ENCODE measurements at regions not wholly inside any gene's neighbourhood (a gene's known extent, or its start where the extent isn't known, plus 50 kb on each side); places are given as distances from the start of the nearest gene placed in this dataset.

DNA sequence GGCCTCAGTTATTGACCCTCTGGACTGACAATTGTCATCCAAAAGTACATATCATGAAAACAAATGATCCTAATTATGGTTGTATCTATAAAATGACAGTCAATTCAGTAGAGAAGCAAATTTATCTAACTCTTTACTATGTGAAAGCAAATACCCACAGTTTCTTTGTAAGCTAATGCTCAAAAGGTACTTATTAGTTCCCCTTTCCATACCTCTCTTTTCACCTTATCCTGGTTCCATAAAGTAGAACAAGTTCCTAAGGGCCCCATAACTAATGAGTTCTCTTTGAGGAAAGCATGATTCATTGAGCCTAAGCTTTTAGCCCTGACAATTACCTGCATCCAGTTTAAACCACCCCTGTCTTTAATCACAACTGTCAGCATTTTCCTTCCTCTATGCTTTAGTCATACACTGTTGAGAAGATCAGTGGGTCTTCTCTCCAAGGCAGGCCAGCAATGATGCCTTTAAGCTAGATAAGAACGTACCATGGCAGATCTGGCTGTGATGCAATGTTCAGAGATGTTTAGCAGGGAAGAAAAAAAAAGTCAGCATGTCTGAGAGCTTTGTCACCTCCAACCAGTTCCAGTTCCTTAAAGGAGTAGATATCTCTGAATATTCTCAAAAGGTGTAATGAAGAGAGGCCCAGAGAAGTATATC is 179.7 kb upstream of the RASGEF1B start:
- DNase-seq, result no peak

DNA sequence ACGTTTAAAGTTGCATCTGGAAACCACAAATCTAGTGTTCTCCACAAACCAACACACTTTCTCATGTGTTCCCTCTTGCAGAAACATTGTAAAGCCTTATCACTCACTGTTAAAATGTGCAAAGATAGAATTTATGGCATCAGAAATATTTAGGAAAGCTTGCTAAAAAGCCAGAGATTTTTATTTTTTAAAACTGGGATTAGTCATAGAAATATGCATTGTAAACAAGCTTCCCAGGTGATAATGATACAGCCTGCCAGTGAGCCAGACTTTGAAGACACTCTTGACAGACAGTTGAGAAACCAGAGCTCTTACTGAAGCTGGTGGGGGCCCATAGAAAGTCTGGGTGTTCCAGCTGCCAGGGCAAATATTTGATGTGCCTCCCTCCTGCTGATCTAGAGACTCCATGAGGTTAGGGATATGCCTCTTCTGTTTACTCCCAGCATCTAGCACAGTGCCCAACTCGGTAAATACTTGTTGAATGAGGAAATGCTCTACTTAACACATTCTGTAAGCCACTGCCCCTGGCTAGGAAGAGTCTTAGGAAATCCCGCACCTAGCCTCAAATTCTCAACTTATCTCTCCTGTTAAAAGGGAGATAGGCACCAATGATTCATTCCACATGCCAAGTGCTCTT is 179.0 kb upstream of the RASGEF1B start:
- DNase-seq, result no peak

DNA sequence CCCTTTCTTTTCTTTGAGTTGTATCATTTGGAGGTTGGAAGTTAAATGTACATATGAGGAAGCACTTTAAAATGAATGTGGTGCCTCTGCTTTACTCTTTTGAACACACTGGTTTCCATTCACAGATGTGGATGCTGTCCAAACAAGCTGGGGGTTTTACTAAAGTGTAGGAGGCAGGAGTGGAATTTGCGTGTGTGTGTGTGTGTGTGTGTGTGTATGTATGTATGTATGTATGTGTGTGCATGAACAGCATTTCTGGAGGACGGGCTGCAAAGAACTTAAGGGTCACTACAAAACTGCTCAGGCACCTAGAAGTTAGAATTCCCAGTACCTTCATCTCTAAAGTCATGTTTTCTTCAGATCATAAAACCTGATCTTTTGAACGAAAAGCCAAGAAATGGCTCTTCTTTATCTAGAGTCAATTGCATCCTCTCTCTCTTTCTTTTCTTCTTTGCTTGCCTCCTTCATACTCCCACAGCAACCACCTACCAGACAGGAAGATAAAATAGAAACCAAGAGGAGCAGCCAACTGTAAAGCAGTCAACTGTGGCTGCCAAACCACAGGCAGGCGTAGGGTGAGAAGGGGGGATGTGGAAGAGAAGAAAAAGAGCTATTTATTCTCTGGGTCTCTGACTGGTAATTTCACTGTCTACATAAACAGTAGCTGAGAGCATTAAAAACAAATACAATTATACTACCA is 177.0 kb upstream of the RASGEF1B start:
- peak; percentile 2 for DNase-seq

DNA sequence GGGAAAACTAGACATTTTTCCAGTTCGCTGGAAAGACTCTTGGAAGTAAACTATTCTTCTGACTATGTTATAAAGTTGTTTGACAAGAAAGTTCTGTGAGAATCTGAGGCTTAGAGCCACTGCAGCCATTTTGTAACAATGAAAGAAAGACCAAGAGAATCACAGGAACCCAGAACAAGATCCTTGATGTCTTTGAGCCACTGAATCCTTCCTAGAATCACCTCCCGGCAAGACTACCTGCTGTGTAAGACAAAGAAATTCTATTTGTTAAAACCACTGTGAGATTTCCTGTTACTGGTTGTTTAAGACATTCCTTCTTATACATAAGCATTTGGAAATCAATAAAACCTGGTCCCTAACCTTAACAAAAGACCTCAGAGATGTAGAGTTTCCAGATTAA is 175.7 kb upstream of the RASGEF1B start:
- no peak for DNase-seq

DNA sequence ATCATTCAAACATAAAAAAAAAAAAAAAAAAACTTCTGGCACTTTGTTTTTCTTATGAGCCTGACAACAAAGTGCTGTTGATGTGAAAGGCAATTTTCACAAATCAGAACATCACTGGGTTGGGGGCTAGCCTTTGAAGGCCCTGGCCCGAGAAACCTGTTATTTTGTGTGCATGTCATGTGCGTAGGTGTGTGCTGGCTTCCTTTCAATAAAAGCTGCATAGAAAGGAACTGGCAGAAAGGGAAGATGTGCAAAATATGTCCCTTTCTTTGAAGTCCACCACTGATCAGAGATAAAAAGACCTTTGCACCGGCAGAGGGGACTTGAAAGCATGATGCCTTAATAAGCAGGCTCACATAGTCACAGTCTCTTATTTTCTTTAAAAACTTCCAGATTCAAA is 170.8 kb upstream of the RASGEF1B start:
- DNase-seq, result no peak

DNA sequence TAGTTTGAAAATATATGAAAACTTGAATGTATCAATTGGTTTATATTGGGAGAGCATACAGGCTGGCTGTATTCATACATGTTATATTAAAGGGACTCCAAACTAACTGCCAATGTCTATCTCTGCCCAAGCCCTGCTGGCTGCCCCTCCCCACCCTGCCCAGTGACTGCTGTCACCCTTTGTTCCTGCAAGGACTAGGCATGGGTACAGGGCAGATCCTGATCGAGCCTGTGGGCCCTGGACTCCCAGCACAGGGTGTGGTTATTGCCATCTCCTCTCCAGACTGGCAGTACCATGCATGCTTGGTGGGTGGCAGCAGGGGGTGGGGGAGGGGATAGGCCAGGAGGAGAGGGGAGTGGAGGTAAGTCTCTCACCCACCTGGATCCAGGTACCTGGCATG is 167.5 kb upstream of the RASGEF1B start:
- no peak for DNase-seq

DNA sequence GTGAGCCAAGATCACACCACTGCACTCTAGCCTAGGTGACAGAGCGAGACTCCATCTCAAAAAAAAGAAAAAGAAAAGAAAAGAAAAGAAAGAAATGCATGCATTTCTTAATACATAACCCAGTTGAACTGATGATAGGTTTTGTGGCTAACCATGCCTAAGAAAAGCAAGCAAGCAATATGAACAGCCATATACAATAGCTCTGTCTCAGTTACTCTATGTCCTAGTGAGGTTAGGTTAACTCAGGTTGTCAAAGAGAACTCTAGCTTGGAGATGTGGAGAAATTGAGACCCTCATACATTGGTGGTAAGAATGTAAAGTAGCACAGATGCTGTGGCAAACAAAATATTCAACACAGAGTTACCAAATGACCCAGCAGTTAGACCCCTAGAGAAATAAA is 167.0 kb upstream of the RASGEF1B start:
- DNase-seq, result no peak

DNA sequence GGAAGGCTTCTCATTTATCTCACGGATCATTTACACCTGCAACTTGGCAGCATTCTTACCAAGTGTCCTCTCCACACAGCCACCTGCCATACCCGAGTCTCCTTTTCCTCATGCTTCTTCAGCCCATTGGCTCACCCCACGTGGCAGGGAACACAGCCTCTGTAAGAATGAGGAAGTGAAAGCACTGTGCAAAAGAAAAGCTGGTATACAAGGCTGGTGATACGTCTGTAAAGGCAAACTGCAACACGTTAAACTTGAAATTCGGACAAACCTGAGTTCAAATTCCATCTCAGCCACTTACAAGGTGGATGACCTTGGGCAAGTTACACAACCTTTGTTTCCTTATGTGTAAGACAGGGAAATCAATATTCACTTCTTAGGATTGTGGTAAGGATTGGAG is 164.0 kb upstream of the RASGEF1B start:
- DNase-seq, result no peak

DNA sequence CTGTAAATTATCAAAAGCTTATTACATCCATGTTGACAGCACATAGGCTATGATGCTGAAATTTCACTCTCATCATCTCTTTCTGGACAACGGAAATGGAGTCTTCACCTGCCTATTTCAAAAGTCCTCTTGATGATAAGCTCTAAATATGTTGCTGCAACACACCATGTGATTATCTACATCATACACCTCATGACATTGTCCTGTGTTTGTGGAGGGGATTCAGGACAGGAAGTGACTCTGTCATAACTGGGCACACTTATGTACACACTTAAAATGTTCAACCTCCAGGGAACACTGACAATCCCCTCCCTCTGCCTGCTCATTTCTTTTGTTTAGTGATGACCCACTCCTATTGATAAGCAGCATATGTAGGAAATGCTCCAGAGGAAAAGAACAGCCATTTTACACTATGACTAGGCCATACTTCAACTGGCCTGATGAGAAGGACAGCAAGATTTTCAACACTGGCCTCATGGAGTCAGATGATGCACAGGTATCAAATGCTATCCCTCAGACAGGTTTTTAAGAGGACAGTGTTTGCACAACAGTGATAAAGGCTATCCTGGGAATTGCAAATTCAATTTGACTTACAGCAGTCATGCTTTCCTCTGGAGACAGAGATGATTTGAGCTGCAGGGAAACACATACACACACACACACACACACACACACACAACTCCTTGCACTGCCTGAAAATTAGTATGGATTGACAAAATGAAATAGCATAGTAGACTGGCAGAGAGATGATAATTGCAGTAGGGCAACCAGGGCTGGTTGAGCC is 163.3 kb upstream of the RASGEF1B start:
- DNase-seq, result no peak

DNA sequence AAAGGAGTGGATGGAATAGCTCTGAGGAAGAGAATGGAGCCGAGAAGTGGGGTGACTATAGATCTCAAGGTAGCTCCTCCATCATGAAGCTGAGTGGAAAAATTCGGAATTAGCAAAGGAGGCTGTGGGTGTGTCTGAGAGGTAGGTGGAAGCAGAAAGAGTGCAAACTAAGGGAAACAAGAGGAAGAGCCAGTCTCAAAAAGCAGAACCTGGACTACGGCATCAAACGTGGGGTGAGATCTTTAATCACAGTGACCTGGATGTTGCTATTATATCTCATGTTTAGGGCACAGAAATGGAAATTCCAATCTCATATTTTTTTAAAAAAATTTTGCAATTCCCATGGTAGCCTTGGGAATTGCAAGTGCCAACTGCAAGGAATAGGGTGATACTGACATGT is 162.5 kb upstream of the RASGEF1B start:
- no peak for DNase-seq

DNA sequence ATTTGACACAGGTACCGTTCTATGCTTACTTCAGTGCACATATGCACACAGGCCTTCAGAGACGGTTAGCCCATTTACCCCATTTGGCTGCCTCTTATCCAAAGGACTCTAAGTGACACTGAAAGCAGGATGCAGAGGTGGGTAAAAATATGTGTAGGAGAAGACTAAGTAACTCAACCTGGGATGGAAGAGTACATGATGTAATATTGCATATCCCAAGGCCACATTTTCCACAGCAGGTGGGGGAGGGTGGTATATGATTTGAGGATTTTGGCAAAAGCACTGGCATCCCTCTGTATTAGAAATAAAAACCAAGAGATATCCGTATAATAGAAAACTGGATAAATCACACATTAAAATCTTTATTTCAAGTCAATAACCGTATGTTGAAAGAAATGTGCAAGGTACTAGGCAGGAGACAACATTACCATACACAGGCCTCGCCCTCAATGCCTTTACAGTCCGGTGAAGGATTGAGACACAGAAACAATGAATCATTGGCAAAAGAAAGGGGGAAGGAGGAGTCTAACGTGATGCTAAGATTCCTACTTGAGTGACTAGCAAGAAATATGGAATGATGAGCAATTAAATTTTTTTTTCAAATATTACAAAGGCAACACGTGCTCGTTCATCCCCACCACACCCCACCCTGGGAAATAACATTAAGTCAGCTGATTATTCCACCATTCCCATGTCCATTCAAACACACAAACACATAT is 161.0 kb upstream of the RASGEF1B start:
- no peak for DNase-seq

DNA sequence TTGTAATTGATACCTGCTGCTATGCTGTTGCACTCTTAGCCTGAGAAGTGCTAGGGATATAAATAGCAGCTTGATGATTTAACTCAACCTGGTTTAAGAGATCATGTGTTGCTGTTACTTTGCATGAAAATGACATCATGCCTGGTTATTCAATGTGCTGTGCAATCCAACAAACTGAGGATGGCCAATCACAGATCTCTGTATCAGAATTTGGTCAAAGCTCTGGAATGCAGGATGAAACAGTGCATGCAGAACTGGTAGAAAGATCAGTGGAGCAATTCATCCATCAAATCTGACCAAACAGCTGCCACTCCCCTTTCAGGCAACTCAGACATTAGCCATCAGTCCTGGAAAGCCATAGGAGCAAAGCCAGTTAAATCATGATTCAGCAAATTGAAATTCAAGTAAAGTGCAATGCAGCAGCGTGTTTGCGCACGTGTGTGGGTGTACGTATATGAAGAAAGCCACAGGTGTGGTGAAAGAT is 160.3 kb upstream of the RASGEF1B start:
- DNase-seq, result no peak

DNA sequence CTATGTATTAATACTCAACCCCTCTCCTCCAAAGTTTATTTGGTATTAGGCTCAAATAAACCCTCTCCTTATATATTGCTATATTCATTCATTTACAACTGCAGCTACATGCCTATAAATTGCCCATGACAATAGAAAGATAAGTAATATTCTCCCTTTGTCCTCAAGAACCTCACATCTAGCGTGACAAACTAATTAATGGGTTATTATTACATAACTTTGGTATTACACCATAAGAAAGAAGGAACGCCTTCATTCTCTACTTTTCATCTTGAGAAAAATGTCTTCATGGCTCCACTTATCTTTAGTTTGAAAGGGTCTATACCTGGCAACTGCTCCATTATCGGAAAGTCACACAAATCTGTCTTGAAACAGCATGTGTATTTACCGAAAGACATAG is 157.7 kb upstream of the RASGEF1B start:
- DNase-seq, result no peak

DNA sequence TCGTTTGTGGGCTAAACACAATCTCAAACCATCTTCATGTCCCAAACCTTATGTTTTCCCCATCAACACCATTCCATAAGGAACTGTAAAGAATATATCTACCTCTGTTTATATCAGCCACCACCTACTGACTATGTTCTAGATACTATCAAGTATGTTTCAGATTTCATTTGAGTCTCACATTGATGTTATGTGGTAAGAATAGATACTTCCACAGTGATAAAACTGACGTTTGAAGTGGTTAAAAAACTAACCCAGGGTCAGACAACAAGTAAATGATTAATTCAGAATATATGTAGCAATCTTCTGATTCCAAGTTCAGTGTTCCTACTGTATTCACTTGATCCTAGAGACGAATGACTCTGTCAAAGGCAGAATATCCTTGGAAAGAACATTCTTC is 156.8 kb upstream of the RASGEF1B start:
- DNase-seq, result no peak

DNA sequence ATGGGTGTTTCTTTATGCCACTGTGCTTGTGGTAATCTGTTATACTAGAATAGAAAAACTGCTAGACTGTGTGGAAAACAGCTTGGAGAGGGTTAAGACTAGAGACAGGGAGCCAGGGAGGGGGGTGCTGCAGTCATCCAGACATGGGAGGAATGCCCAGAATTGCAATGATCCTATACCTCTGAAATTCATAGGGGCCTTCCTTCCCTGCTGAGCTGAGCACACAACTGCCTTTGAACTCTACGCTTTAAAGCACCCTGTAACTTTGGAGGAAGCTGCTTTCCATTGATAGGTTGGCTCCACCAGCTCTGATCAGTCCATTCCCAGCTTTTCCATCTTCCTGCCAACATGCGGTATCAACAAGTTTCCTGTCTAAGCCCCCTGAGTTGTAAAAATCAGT is 155.9 kb upstream of the RASGEF1B start:
- no peak for DNase-seq

DNA sequence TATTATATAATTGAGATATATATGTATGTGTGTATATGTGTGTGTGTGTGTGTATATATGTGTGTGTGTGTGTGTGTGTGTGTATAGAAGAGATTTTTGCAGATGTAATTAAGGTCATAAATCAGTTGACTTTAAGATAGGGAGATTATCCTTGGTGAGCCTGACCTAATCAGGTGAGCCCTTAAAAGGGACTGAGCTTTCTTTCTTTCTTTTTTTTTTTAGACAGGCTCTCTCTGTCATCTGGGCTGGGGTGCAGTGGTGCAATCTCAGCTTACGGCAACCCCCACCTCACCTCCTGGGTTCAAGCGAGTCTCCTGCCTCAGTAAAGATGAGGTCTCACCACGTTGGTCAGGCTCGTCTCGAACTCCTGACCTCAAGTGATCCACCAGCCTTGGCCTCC is 155.1 kb upstream of the RASGEF1B start:
- no peak for DNase-seq

DNA sequence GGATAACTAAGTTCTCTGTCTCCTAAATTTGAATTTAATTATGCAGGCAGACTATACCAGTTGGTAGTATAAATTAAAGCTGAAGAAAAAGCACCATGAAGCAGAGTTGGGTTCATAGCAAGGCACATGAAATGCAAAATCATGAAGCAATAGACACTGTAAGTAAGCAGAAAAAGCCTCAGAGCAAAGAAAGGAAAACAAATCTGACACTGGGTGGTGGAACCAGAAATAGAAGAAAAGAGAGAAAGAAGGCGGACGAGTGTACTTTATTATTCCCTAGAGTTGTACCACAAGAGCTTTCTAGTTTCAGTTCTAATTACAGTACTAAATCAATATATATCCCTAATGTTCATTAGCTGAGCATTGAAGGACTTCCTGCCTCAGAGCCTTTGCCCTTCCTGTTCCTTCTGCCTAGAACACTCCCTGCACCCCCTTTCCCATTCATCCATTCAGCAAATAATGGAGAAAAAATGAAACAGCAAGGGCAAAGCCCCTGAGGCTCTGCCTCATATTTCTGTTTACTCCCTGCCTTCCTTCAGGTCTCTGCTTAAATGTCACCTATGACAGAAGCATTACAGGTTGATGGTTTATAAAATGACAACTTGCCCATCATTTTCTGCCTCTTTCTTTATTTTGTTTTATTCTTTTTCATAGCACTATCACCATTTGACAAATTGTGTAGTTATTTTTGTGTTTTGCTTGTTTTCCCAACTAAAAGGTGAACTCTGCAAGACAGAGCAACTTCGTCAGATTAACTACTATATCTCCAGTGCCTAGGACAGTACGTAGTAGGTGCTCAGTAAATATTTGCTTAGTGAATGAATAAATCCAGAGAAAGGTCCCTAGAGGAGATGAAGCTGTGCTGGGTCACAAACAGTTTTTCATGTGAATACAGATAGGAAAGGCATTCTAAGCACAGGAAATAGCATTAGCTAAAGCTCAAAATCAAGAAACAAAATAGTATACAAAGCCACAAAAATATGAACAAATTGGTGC is 154.0 kb upstream of the RASGEF1B start:
- no peak for DNase-seq

DNA sequence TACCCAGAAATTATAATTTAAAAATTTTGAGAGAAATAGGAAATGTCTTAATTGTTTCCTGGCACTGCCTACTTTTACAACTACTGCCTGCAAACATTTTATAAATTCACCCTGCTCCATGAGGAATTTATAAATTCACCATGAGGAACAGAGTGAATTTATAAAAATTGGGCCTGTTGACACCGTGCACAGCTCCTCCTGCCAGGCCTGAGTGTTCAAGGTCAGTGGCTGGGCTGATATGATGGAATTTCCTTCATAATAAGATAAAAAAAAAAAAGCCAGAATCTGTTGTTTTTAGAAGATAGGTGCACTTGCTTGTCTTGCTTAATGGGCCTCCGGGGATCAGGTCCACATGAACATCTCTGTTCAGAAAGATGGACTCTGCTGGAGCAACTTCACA is 151.7 kb upstream of the RASGEF1B start:
- no peak for DNase-seq

DNA sequence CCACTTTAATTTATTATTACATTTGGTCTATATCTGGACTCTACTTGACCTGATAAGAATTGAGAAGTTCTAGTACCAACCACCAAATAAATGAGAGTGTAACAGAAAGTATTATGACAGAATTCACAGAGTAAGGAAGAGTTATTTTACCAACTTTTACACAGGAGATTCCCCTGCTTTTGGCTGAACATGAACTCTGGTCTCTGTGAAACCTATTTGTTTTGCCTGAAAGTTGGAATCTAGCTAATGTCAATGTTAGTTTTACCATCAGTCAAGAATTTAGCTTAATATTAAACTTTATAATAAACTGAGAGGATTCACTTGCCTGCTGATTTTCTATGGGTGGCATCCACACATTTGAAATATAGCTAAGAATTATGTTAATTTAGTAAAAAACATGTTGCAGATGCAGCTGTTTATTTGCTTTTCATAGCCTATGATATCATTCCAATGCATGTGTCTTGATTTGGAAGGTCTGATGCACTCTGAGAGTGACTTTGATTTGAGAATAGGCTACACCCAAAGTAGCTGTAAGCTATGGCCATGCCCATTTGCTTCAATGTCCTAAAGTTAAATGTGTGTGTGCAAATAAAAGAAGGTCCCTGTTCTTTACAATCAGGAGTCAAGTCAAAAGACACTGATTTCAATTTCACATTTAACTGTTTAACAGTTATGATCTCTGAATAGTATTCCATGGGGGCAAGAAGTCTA is 150.9 kb upstream of the RASGEF1B start:
- DNase-seq, result no peak

DNA sequence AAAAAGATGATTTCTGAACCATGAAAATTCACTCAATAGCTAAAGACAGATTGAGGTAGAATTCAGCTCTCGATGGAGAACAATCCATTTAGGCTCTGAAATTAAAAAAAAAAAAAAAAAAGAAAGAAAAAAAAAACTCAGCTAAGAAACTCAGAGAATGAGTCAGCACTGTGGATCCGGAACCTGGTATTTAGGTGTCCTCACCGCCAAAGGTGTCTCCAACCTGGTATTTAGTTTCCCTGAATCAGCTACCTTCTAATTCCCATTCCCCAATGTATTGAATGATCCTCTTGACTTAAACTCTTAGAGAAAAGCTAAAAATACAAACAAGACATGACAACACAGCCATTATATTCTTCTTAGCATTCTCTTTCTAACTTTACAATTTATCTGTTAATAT is 150.3 kb upstream of the RASGEF1B start:
- DNase-seq, result no peak

DNA sequence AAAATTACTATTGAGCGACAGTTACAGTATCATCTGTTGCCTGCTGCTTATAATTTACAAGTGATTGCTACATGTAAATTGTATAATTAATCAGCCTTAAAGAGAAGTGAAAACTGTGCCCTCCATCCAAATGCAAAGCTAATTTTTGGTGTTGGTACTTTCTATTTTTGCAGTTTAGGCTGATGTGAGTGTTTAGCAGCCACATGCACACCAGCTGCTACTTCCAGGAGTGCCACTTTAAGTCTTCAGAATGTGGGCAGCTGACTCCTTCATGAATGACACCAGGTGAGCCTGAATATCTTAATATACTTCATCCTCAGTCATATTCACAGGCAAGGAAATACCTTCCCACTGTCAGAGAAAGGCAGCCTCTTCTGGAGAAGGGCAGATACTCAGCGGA is 149.8 kb upstream of the RASGEF1B start:
- DNase-seq, result no peak

Data from effector CD8-positive, alpha-beta T cell (primary cell).